Naive thymus-derived CD4-positive, alpha-beta T cell (primary cell): ENCODE measurements at regions not wholly inside any gene's neighbourhood (a gene's known extent, or its start where the extent isn't known, plus 50 kb on each side); places are given as distances from the start of the nearest gene placed in this dataset.
A peak's percentile ranks its signal among the peaks of the same experiment; 100 is the strongest.

Experiments
- ATAC-seq: fragments of 150-1000 bp; cut with Tn5 transposase; 2 replicates; pipeline ENCODE4 v1.10.0; 2021; ENCODE audit warnings: mild to moderate bottlenecking, moderate library complexity
- CTCF ChIA-PET: fragments of 350-600 bp; sonication (Branson Sonifier 250); formaldehyde crosslinking; loops from one replicate; lab custom pipeline; 2021; ENCODE audit warnings: antibody characterized with exemption; lab: Charles Lee
- POLR2A ChIA-PET: fragments of 350-600 bp; sonication (Branson Sonifier 250); formaldehyde crosslinking; loops from one replicate; lab custom pipeline; 2021; ENCODE audit warnings: antibody characterized with exemption, inconsistent platforms; lab: Charles Lee
- DNase-seq, 9 donors: peaks; one replicate each; pipeline versions ENCODE4 v3.0.0 to v3.0.0-alpha.2; 2020 to 2022; ENCODE audit warnings: mixed read lengths in 1 of 9
- H3K27ac ChIP-seq: one replicate; pipeline ENCODE4 v1.7.0; 2013; ENCODE audit warnings: mild to moderate bottlenecking, low read depth, low read length, moderate library complexity
- H3K27me3 ChIP-seq, 2 donors: one replicate each; pipeline ENCODE4 v1.7.0; 2013; ENCODE audit warnings: low read length in 2 of 2, mild to moderate bottlenecking in 2 of 2, moderate library complexity in 2 of 2; ENCODE audit not compliant: control insufficient read depth in 2 of 2, insufficient read depth in 2 of 2
- H3K36me3 ChIP-seq, 3 experiments: 1 replicate in 2 of 3; 2 replicates in 1 of 3; pipeline ENCODE4 v1.7.0; 2013; ENCODE audit warnings: low read length in 3 of 3, mild to moderate bottlenecking in 3 of 3, moderate library complexity in 1 of 3; ENCODE audit not compliant: insufficient read depth in 3 of 3, control insufficient read depth in 2 of 3
- H3K4me1 ChIP-seq, 2 donors: one replicate each; pipeline ENCODE4 v1.7.0; 2013; ENCODE audit warnings: low read length in 2 of 2, mild to moderate bottlenecking in 2 of 2, moderate library complexity in 1 of 2; ENCODE audit not compliant: control insufficient read depth in 2 of 2, insufficient read depth in 2 of 2
- H3K4me3 ChIP-seq: 2 replicates; pipeline ENCODE4 v1.7.0; 2013; ENCODE audit warnings: mild to moderate bottlenecking, low read length
- H3K9me3 ChIP-seq, 3 experiments: 1 replicate in 2 of 3; 2 replicates in 1 of 3; pipeline ENCODE4 v1.7.0; 2013; ENCODE audit warnings: low read length in 3 of 3; ENCODE audit not compliant: control insufficient read depth in 2 of 3
- H3K27ac Mint-ChIP-seq, 9 donors: one replicate each; pipeline ENCODE4 v1.8.0; 2020 to 2022; ENCODE audit warnings: mixed read lengths in 9 of 9, mild to moderate bottlenecking in 8 of 9, moderate library complexity in 5 of 9, inconsistent platforms in 2 of 9
- H3K27me3 Mint-ChIP-seq, 5 donors: one replicate each; pipeline ENCODE4 v1.8.0; 2021 to 2022; ENCODE audit warnings: mixed read lengths in 5 of 5, mild to moderate bottlenecking in 1 of 5
- H3K36me3 Mint-ChIP-seq, 5 donors: one replicate each; pipeline ENCODE4 v1.8.0; 2020 to 2022; ENCODE audit warnings: mixed read lengths in 5 of 5, mild to moderate bottlenecking in 3 of 5, inconsistent platforms in 1 of 5
- H3K4me1 Mint-ChIP-seq, 7 donors: one replicate each; pipeline ENCODE4 v1.8.0; 2020 to 2022; ENCODE audit warnings: mixed read lengths in 7 of 7, mild to moderate bottlenecking in 3 of 7, inconsistent platforms in 1 of 7
- H3K4me3 Mint-ChIP-seq, 10 donors: one replicate each; pipeline ENCODE4 v1.8.0; 2020 to 2022; ENCODE audit warnings: mild to moderate bottlenecking in 10 of 10, mixed read lengths in 10 of 10, moderate library complexity in 6 of 10, inconsistent platforms in 2 of 10
- H3K9me3 Mint-ChIP-seq, 11 donors: one replicate each; pipeline ENCODE4 v1.8.0; 2020 to 2022; ENCODE audit warnings: mixed read lengths in 11 of 11, mild to moderate bottlenecking in 4 of 11, inconsistent platforms in 1 of 11, moderate library complexity in 1 of 11
- intact Hi-C, 2 donors: fragments of 100-400 bp; cut with micrococcal nuclease; formaldehyde crosslinking; loops; one replicate each; pipeline ENCODE4 v1.15.1; 2023

GRCh38 chrX:23202326-23202725 is 132.3 kb upstream of the PTCHD1 start:
- CTCF ChIA-PET, result no interaction called here

DNA sequence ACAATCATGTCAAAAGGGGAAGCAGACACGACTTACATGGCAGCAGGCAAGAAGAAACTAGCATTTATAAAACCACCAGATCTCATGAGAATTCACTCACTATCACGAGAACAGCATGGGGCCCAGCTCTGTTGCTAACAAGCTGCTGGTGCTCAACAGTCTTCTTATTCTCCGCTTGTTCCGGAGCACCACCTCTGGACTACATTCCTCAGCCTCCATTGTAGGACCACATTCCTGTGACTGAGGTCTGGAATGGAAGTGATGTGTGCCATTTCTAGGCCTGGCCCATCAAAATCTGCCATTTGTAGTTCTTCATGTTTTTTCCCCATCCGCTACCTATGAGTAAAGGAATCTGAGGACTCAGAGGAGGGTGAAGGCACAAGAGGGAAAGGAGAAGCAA is 111.5 kb upstream of the PTCHD1 start:
- no peaks in the 10 kb centered on the region for H3K9me3 ChIP-seq
- no peaks in the 10 kb centered on the region for H3K27me3 Mint-ChIP-seq
- intact Hi-C loops, result no loop called here
- H3K4me3 ChIP-seq, result no peak overlapping the region
- H3K4me3 Mint-ChIP-seq, result no peak overlapping the region
- H3K9me3 Mint-ChIP-seq, result peaks cover 0 to 4% (median 0%) of the 10 kb centered on the region in 11 donors
- no peaks in the 10 kb centered on the region for H3K4me1 Mint-ChIP-seq
- no peaks in the 10 kb centered on the region for H3K4me1 ChIP-seq
- ChIA-PET POLR2A (no interaction called here), CTCF (no interaction called here)
- DNase-seq (no peak), ATAC-seq (no peak)
- no peaks in the 10 kb centered on the region for H3K36me3 Mint-ChIP-seq
- no peaks in the 10 kb centered on the region for H3K36me3 ChIP-seq
- no peak overlapping the region for H3K27ac Mint-ChIP-seq
- H3K27me3 ChIP-seq, result no peaks in the 10 kb centered on the region
- no peak overlapping the region for H3K27ac ChIP-seq

More at GRCh38 chrX:23202326-23202725, 132.3 kb upstream of the PTCHD1 start:
- no peaks in the 10 kb centered on the region for H3K4me1 ChIP-seq
- intact Hi-C loops, result no loop called here
- no peak overlapping the region for H3K27ac Mint-ChIP-seq
- no peak for DNase-seq
- POLR2A ChIA-PET, result no interaction called here
- H3K27ac ChIP-seq, result no peak overlapping the region
- peaks cover 0 to 5% (median 0%) of the 10 kb centered on the region in 11 donors for H3K9me3 Mint-ChIP-seq
- no peaks in the 10 kb centered on the region for H3K36me3 Mint-ChIP-seq
- no peaks in the 10 kb centered on the region for H3K27me3 ChIP-seq
- H3K4me3 Mint-ChIP-seq, result no peak overlapping the region
- no peak overlapping the region for H3K4me3 ChIP-seq
- no peaks in the 10 kb centered on the region for H3K27me3 Mint-ChIP-seq
- H3K36me3 ChIP-seq, result no peaks in the 10 kb centered on the region
- no peaks in the 10 kb centered on the region for H3K9me3 ChIP-seq
- no peaks in the 10 kb centered on the region for H3K4me1 Mint-ChIP-seq
- no peak for ATAC-seq

DNA sequence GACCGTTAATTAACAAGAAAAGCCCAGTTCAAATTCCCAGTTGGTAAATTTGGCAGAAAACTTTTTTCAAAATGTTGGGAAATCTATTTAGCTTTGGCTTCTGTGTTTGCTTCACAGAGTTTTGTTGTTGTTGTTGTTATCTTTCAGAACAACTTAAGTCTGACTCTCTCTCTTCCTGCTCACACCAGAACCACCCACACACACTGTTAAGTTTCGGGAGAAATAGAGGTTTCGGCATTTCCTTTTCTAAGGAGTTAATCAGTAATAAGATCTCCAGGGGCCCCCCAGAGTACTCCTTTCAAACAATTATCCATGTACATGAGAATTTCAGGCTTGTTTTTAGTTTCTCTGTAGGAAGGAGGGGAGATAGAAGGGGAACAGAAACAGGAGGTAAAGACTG is 106.2 kb upstream of the PTCHD1 start:
- Mint-ChIP-seq H3K27ac (no peak overlapping the region), H3K4me1 (no peaks in the 10 kb centered on the region), H3K27me3 (peaks cover 0 to 4% (median 0%) of the 10 kb centered on the region in 5 donors), H3K9me3 (peaks cover 0 to 3% (median 0%) of the 10 kb centered on the region in 11 donors), H3K4me3 (peak overlapping the region in 2 of 10 donors; percentile 5 to 21), H3K36me3 (no peaks in the 10 kb centered on the region)
- H3K27ac ChIP-seq, result no peak overlapping the region
- no peaks in the 10 kb centered on the region for H3K4me1 ChIP-seq
- CTCF ChIA-PET, result no interaction called here
- no peaks in the 10 kb centered on the region for H3K9me3 ChIP-seq
- no peak overlapping the region for H3K4me3 ChIP-seq
- POLR2A ChIA-PET, result no interaction called here
- intact Hi-C loops, result no loop called here
- H3K36me3 ChIP-seq, result no peaks in the 10 kb centered on the region
- no peak for DNase-seq
- no peak for ATAC-seq
- H3K27me3 ChIP-seq, result no peaks in the 10 kb centered on the region

DNA sequence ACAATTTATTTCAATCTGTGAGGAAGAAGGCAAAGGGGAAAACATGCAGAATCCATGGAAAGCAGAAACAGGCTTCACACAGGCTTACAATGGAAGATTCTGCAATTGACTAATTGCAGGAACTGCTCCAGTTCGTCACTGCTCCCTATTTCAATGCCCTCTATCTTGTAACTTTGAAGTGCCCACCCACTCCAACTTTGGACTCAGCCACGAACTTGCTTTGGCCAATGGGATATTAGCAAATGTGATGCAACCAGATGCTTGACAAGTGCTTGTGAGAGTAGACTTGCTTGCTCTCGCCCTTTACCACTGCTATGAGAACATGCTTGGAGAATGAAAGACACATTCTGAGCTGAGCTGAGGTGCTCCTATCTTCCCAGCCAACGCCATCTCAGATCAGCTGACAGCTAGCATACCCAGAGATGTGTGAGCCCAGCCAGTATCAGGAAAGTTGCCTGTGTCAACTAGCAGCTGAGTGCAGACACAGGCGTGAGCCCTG is 105.7 kb upstream of the PTCHD1 start:
- ChIA-PET CTCF (no interaction called here), POLR2A (no interaction called here)
- no peak overlapping the region for H3K27ac Mint-ChIP-seq
- intact Hi-C loops, result no loop called here
- no peak for ATAC-seq
- H3K36me3 ChIP-seq, result no peaks in the 10 kb centered on the region
- H3K4me1 ChIP-seq, result no peaks in the 10 kb centered on the region
- H3K27me3 Mint-ChIP-seq, result peaks cover 0 to 4% (median 0%) of the 10 kb centered on the region in 5 donors
- no peaks in the 10 kb centered on the region for H3K4me1 Mint-ChIP-seq
- H3K9me3 ChIP-seq, result no peaks in the 10 kb centered on the region
- no peak for DNase-seq
- no peak overlapping the region for H3K4me3 ChIP-seq
- H3K36me3 Mint-ChIP-seq, result no peaks in the 10 kb centered on the region
- no peak overlapping the region for H3K27ac ChIP-seq
- peaks cover 0 to 5% (median 0%) of the 10 kb centered on the region in 11 donors for H3K9me3 Mint-ChIP-seq
- H3K4me3 Mint-ChIP-seq, result peak overlapping the region in 1 of 10 donors; percentile 5
- no peaks in the 10 kb centered on the region for H3K27me3 ChIP-seq

DNA sequence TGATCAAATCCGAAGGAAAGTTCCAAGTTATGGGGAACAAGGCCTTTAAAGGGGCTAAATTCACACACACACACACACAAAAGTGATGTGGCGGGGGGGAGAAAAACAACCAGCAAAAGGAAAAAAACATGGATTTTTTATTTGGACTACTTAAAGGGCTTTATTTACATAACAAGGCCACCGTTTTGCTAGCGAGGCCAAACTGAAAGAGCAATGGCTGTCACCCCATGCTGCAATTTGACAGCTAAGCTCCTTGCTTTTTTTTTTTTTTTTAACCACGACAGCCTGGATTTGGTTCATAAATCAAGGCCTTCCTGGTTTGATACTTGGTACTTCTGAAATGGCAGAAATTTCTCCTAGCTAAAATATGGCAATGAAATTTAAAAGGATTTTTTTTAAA is 99.6 kb upstream of the PTCHD1 start:
- intact Hi-C loops, result no loop called here
- Mint-ChIP-seq H3K36me3 (no peaks in the 10 kb centered on the region), H3K4me1 (no peaks in the 10 kb centered on the region), H3K9me3 (peaks cover 0 to 8% (median 0%) of the 10 kb centered on the region in 11 donors), H3K4me3 (no peak overlapping the region), H3K27me3 (no peaks in the 10 kb centered on the region), H3K27ac (no peak overlapping the region)
- Histone ChIP-seq H3K27me3 (no peaks in the 10 kb centered on the region), H3K27ac (no peak overlapping the region), H3K36me3 (no peaks in the 10 kb centered on the region), H3K9me3 (no peaks in the 10 kb centered on the region), H3K4me3 (no peak overlapping the region), H3K4me1 (no peaks in the 10 kb centered on the region)
- ATAC-seq (no peak), DNase-seq (no peak)
- ChIA-PET CTCF (no interaction called here), POLR2A (no interaction called here)

- Histone ChIP-seq H3K27ac (no peak overlapping the region), H3K36me3 (no peaks in the 10 kb centered on the region), H3K4me3 (no peak overlapping the region), H3K27me3 (no peaks in the 10 kb centered on the region), H3K9me3 (no peaks in the 10 kb centered on the region), H3K4me1 (no peaks in the 10 kb centered on the region)
- Mint-ChIP-seq H3K9me3 (peaks cover 0 to 13% (median 3%) of the 10 kb centered on the region in 11 donors), H3K27ac (no peak overlapping the region), H3K27me3 (no peaks in the 10 kb centered on the region), H3K36me3 (no peaks in the 10 kb centered on the region), H3K4me1 (no peaks in the 10 kb centered on the region), H3K4me3 (no peak overlapping the region)
- ChIA-PET POLR2A (no interaction called here), CTCF (no interaction called here)
- intact Hi-C loops, result no loop called here
- ATAC-seq, result no peak
- no peak for DNase-seq
Measured at GRCh38 chrX:23246001-23246400, 88.6 kb upstream of the PTCHD1 start.

DNA sequence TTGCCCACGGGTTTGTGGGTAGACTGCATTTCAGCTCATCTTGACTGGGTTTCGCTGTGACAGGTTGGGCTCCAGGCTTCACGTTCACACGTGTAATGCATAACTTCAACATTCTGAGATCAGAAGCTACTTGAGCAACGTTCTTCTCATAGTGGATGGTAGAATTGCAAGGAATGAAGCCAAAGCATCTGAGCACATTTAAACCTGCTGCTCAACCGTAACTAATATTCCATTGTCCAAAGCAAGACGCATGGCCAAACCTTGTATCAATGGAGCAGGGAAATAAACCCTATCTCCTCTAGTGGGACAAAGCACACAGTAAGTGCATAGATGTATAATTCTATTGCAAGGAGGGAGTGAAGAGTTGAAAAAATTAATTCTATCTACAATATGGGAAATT is 86.5 kb upstream of the PTCHD1 start:
- ChIA-PET CTCF (no interaction called here), POLR2A (no interaction called here)
- no peak overlapping the region for H3K27ac ChIP-seq
- Mint-ChIP-seq H3K9me3 (peaks cover 0 to 20% (median 4%) of the 10 kb centered on the region in 11 donors), H3K4me1 (no peaks in the 10 kb centered on the region), H3K27ac (no peak overlapping the region), H3K36me3 (no peaks in the 10 kb centered on the region), H3K27me3 (peaks cover 0 to 5% (median 0%) of the 10 kb centered on the region in 5 donors), H3K4me3 (no peak overlapping the region)
- no peaks in the 10 kb centered on the region for H3K27me3 ChIP-seq
- no peaks in the 10 kb centered on the region for H3K9me3 ChIP-seq
- H3K4me1 ChIP-seq, result no peaks in the 10 kb centered on the region
- ATAC-seq, result no peak
- no peak for DNase-seq
- no peak overlapping the region for H3K4me3 ChIP-seq
- intact Hi-C loops, result no loop called here
- no peaks in the 10 kb centered on the region for H3K36me3 ChIP-seq
